Ureter (tissue), 1 donor: ENCODE measurements at regions not wholly inside any gene's neighbourhood (a gene's known extent, or its start where the extent isn't known, plus 50 kb on each side); places are given as distances from the start of the nearest gene placed in this dataset.

Experiments
- DNase-seq: peaks from one replicate; pipeline ENCODE4 v3.0.0-alpha.2; 2020; ENCODE audit warnings: low spot score
- donor health status: DM: yes; HTN: yes; CAD: no.

DNA sequence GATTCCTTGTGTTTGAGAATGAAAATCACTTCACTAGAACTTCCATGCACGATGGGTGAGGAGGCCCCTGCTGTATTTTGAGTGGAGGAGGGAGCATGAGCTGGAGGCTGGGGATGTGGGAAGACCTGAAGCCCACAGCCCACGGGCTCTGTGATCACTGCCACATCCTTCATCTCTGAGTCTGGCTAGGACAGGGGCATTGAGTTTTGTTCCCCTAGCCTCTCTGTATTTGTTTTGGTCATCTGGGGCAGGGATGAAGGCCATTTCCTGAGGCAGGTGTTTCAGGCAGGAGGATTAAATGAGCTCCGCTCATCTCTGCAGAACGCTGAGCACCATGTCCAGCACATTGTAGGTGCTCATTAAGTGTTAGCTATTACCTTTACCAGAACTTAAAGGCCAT lies 293.6 kb downstream of the GLRX3 start:
- DNase-seq: no peak

DNA sequence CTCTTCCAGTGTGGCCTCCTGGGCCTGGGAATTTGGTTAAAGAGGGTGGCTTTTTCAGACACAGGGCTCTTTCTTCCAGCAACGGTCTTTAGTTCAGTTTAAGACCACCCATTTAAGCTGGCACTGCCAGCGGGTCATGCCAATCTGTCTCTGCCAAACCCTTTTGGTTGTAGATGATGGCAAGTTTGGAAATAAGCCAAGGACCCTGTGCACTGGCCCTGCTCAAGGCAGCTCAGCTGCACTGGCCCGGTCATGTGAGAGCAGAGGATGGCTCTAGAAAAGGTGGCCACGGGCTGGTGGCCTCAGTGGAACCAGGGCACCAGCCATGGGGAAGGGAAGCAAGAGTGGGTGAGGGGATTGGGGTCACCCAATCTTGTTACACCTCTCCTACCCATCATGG lies 294.1 kb downstream of the GLRX3 start:
- DNase-seq: no peak

DNA sequence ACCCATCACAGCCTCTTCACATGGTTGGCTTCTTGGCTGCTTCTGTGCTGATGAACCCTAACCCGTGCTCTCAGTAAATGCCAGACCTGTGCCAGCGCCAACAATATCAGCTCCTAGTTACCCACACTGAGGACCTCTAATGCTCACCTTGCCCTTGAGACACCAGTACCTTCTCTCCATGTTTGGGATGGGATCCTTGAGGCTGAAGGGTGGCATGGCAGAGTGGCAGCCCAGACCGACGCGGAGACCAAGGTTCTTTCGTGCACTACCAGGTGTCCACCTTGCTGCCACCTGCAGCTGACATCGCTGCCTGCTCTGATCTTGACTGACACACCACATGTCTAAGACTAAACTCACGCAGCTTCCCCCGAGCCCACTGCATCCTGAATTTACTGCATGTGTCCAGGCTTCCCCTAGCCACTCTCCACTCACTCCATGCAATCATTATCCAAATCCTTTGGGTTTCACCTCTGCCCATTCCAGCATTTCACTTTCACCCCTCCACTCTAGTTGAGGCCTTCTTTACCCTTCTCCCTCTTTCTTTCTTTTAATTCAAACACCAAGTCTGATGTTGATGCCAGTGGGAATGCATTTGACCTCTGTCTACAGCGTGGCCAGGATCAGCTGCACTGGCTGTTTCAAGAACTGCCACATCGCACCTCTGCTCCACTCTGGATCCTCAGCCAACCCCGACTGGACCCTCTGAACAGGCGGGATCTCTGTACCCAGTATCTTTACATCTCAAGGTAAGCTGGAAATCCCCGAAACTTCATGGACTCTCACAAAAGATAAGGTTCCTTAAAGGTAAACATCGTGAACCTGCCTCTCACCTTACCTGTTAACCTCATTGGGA lies 294.9 kb downstream of the GLRX3 start:
- no peak for DNase-seq

- no peak for DNase-seq
These were observed 296.1 kb downstream of the GLRX3 start for GRCh38 chr10:130432271-130432670.

DNA sequence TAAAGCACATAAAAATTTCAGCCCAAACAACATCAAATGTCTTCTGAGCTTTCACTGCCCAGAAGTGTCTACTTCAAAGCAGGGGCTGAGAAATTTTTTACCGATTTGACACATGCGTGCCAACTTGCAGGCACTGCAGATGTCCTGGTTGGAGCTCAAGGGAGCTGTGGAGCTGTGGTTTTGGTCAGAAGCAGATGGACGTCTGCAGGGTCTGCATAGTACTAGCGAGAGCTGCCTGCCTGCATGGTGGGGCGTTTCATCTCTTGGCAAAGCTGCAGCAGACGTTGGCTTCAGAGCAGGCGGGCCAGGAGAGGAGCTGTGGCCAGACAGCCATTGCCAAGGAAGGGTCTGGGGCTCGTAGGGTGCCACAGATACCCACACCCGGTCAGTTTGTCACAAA lies 296.7 kb downstream of the GLRX3 start:
- DNase-seq: no peak

DNA sequence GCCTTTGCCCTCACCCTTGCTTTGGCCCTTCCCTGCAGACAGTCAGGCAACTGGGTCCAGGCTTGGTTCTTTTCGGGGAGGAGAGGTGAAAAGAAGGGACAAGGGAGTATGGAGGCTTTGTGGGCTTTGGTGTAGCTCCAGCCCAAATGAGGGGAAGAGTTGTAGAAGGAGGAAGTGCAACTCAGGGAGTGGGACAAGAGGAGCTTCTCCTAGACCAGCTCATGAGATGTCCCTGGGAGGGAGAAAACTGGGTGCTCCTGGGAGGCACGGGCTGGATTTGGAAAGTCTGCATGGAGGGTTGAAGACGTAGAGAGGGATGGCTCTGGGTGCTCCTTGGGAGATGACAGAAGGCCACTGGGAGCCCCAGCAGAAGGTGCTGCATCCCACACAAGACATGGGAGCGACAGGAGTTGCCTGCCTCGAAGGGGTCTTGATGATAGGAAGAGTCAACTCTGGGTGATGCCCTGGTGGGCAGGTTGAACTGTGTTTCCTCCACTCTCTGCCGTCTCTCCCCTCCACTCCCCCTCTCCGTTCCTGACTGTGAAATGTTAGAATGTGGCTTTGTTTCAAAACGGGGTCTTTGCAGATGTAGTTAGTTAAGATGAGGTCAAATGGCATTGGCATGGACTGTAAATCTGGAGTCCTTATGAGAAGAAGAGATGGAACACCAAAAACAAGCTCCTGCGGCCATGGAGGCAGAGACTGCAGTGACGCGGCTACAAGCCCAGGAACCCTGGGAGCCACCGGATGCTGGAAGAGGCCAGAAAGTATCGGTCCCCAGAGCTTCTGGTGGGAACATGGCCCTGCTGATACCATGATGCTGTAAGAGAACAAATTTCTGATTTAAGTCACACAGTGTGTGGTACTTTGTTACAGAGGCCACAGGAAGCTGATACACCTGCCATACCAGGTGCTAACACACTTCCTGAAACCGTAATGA lies 298.5 kb downstream of the GLRX3 start:
- no peak for DNase-seq

DNA sequence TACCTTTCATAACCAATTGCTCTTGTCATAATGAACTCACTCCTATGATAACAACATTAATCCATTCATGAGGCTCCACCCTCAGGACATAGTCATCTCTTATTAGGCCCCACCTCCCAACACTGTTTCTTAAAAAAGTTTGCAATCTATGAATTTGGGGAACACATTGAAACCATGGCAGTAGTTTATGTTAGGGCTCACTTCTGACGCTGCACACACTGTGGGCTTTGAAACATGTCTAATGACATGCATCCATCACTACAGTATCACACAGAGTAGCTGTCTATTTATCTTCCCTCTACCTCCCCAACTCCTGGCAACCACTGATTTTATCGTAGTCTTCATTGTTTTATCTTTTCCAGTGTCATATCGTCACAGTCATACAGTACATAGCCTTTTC lies 299.8 kb downstream of the GLRX3 start:
- DNase-seq: no peak

- DNase-seq: no peak
These were observed 302.7 kb downstream of the GLRX3 start for GRCh38 chr10:130438861-130439260.

DNA sequence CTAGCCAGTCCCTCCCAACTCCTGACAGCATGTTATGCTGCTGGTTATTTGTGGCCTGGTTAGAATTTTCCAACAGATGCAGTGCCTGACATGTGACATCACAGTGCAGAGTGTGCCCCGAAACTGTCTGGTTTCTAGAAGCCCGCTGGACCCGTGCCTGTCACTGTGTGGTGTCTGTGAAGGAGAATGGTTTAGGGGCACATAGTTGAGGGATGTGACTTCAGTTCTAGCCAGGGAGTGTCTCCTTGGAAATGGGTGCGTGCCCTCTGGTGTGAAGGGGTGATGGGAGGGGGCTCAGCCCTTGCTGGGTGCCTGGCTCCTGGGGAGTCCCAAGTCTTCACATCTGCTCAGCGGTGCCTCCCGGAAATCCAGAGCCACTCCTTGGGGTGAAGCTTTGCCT lies 303.6 kb downstream of the GLRX3 start:
- DNase-seq: no peak

- no peak for DNase-seq
These were observed 304.3 kb downstream of the GLRX3 start for GRCh38 chr10:130440494-130440893.

DNA sequence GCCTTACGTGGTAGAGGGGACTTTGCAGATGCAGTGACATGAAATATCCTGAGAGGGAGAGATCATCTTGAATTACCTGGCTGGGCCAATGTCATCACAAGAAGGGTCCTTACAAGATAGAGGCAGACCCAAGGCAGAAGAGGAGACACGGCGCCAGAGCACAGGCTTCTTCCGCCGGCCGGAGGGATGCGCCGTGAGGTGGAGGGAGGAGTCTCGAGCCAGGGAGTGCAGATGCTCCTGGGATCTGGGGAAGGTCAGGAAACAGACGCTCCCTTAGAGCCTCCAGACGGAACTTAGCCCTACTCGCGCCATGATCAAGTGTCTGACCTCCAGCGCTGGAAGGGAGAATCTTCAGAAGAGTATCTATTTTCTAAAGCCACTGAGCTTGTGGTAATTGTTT lies 304.8 kb downstream of the GLRX3 start:
- no peak for DNase-seq

GRCh38 chr10:130443066-130443465 lies 306.9 kb downstream of the GLRX3 start:
- DNase-seq: no peak

DNA sequence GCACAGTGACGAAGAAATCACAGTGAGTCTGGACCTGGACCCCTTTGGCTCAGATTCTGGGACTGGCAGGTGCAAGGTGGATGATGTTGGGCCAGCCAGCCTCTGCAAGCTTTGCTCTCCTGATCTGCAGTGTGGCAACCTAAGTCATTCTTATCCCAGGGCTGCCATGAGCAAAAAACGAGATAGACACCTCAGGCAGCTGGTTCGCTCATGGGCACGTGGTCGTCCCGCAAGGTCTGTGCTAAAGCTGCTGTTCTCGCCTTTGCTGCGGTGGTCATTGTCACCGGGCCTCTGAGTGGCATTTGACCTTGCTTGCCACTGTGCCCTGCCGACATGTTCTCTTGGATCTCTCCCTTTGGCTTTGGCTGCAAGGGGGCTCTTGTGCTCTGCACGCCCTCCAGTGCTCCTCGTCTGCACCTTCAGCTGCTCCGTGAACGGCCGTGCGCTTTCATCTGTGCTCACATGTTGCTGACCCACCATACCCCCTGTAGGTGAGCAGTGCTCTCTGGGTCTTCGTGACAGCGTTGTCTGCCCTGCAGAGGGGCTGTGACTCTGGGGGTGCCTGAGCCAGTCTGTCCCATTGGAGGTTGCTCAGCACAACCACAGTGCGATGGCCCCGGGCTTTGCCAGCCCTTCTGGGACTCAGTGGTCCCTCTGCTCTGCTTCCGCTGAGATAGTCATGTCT lies 317.0 kb downstream of the GLRX3 start:
- DNase-seq: no peak

DNA sequence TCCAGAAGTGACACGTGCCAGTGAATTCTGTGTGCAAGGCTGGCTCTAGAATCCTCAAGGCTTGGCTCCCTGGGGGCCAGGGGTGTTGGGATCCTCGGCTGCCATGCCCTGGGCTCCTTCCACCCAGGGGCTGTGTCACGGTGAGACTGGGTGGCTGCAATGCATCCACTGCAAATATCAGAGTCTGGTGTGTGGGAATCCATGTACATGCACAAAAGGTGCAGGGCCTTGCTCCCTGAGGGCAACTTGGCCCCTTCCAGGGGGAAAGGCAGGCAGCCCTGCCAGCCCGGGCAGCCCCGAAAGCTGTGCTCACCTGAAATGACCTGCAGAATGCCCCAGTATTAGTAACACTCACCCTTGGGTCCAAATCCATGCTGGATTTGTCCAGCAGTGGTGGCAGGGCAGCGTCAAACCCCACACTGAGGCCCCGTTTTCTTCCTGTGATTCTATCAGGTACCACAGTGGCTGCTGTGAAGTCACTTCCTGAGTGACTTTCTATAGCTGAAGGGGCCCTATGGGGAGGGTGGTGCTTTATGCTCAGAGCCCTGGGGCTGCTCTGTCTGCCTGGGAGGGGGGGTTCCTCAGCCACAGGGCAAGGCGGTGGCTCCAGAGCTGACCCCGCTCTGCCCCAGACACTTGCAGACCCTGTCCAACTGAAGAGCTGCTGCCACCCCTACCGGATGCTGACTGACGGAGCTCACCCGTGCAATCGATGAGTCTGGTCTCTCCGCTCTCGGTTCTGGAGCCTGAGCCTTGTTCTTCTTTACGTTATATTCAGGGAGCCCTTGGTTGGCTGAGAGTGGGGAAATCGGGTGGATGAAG lies 317.7 kb downstream of the GLRX3 start:
- no peak for DNase-seq

DNA sequence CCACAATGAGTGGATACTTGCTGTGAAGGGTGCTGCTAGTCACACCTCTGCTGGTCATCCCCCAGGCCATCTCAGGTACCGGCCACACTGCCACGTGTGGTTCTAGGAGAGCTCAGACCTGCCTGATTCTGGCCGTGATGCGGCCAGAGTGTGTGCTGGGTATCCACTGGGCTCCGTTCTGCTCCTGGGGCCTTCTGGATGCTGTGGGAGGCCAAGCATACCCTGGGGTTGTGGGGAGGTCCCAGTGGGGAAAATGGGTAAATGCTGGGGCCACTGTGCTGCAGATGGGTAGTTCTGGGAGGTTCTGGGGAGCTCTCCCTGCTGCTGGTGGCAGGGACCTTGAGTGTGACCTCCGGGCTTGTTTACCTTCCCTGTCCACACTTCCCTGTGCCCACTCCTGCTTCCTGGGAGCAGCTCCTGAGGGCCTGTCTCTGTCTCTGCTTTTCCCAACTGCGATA lies 318.4 kb downstream of the GLRX3 start:
- DNase-seq: no peak

DNA sequence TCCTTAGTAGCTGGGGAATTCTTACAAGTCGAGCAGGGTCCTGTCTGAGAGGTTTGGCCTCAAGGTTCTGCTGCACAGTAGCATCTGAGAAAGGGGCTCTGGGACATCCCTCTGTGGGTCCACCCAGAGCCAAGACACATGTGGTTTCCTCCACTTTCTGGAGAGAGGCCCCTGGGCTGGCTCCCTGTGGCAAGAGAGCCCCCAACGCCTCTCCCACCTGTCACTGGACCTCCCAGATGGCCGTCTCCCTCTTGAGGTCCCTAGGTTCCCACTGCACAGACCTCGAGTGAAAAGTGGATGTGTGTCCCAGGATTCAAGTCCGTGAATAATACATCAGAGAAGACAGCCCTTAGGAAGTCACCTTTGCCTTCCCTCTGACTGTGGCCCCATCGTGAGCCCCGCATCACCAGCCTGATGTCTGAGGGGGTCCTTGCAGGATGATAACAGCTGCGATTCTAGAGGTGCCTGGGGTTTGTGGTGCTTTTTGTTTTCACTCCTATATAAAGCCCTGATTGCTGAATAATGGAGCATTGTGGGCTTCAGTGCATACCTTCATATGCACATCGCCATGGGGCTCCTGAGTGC lies 319.0 kb downstream of the GLRX3 start:
- DNase-seq: no peak

DNA sequence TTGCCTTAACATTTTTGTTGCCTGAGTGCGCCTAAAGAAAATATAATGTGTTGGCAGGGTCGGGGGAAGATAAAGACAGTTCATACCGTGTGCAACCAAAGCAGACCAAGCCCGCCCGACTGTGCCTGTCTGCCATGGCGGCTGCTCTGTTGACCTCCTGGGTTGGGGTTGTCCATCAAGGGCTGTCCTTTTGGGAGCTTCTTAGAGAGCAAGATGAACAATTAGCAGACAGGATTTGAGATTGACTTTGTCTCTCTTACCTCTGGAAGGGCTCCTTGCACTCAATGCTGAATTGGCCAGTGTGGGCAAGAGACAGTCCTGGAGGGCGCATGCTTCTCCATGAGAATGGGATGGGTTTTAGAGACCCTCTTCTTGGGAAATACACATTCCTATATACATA lies 319.6 kb downstream of the GLRX3 start:
- no peak for DNase-seq

GRCh38 chr10:130456616-130457015 lies 320.4 kb downstream of the GLRX3 start:
- no peak for DNase-seq

DNA sequence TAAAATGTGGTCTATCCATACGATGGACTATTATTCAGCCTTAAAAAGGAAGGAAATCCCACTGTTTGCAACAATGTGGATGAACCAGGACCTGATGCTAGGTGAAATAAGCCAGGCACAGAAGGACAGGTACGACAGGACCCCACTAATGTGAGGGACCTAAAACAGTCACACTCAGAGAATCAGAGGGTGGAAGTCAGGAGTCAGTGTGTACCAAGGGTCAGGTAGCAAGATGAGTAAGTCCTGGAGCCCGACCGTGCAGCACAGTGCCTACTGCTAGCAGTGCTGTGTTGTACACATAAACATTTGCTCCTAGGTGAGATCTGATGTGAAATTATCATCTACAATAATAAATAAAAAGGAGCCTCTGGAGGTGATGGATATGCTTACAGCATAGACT lies 322.3 kb downstream of the GLRX3 start:
- DNase-seq: no peak

DNA sequence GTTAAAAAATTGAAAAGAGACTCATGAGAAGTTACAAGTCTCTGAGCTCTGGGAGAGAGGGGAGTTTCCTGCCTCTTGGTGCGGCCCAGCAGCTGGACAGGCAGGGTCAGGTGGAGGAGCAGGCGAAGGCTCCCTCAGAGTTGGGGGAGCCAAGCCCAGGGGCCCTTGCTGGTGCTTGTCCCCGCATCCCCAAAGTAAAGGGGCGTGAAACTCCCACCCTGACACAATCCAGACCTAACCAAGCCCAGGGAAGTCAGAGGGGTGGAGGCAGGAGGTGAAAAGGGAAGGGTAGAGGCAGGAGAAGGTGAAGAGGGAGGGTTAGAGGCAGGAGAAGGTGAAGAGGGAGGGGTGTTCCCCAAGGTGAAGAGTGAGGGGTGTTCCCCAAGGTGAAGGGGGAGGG lies 322.8 kb downstream of the GLRX3 start:
- DNase-seq: no peak
